Heart left ventricle (tissue), 16 donors: ENCODE measurements at regions not wholly inside any gene's neighbourhood (a gene's known extent, or its start where the extent isn't known, plus 50 kb on each side); places are given as distances from the start of the nearest gene placed in this dataset.
A peak's percentile ranks its signal among the peaks of the same experiment; 100 is the strongest.

Experiments
- ATAC-seq, 4 donors: fragments of 200-7000 bp; cut with Tn5 transposase; one replicate each; pipeline ENCODE4 v1.9.1; 2020 to 2022; ENCODE audit warnings: moderate library complexity in 4 of 4, mild to moderate bottlenecking in 3 of 4, moderate number of reproducible peaks in 1 of 4
- DNase-seq, 5 donors: peaks; one replicate each; pipeline ENCODE4 v3.0.0-alpha.2; 2020
- H3K27ac ChIP-seq, 12 donors: fragments of 200-600 bp; sonication (generic) in 4 of 12; one replicate each; pipeline versions ENCODE4 v1.5.0 to v1.8.0; 2016 to 2022; ENCODE audit warnings: mild to moderate bottlenecking in 2 of 12
- H3K27me3 ChIP-seq, 9 donors: fragments of 200-600 bp; sonication (generic) in 2 of 9; one replicate each; pipeline versions ENCODE4 v1.5.1 to v1.8.0; 2016 to 2022; ENCODE audit warnings: mild to moderate bottlenecking in 3 of 9
- H3K36me3 ChIP-seq, 9 donors: fragments of 200-600 bp; sonication (generic) in 2 of 9; one replicate each; pipeline versions ENCODE4 v1.5.0 to v1.8.0; 2018 to 2022; ENCODE audit warnings: mild to moderate bottlenecking in 2 of 9
- H3K4me1 ChIP-seq, 12 donors: fragments of 200-600 bp; sonication (generic) in 4 of 12; one replicate each; pipeline versions ENCODE4 v1.5.0 to v1.8.0; 2016 to 2022; ENCODE audit warnings: mild to moderate bottlenecking in 3 of 12
- H3K4me3 ChIP-seq, 12 donors: fragments of 200-600 bp; sonication (generic) in 4 of 12; one replicate each; pipeline versions ENCODE4 v1.5.0 to v1.8.0; 2017 to 2022; ENCODE audit warnings: mild to moderate bottlenecking in 9 of 12, moderate library complexity in 4 of 12
- H3K9me3 ChIP-seq, 12 donors: fragments of 200-600 bp; sonication (generic) in 4 of 12; one replicate each; pipeline versions ENCODE4 v1.5.0 to v1.8.0; 2016 to 2022; ENCODE audit warnings: mild to moderate bottlenecking in 1 of 12
- CTCF ChIP-seq, 12 donors: fragments of 200-600 bp; sonication (generic) in 4 of 12; IDR thresholded peaks; one replicate each; pipeline versions ENCODE4 v1.5.0 to v1.8.0; 2018 to 2022; ENCODE audit warnings: antibody characterized with exemption in 12 of 12, mild to moderate bottlenecking in 5 of 12
- POLR2A ChIP-seq, 2 donors: fragments of 450-650 bp; IDR thresholded peaks; one replicate each; pipeline ENCODE4 v1.6.1; 2017; ENCODE audit warnings: antibody characterized with exemption in 2 of 2, mild to moderate bottlenecking in 2 of 2, moderate library complexity in 2 of 2
- WGBS, 4 donors: extraction: QIAGEN DNeasy Blood & Tissue Kit in 2 of 4; methylation state at CpG; one replicate each; pipeline versions ENCODE4 v1.1.5 to v1.1.7; 2013 to 2018; 5-methylcytosine and 5-hydroxymethylcytosine counted together
- intact Hi-C, 10 donors: fragments of 100-400 bp; cut with DNase I; formaldehyde crosslinking; loops; one replicate each; pipeline versions ENCODE4 v1.11.1 to v1.14.2; 2022
- donor health status: ischemic (EF 13 %, LVEDD 7.1; RV severe dilation, severe dysfunction).
- donor health status: healthy with polysubstance abuse.
- donor health status: DM: no; HTN: yes; CAD: no.
- donor health status: DM: no; HTN: no; CAD: no.
- donor health status: ischemic (EF 25% LVEDD 6.9; RV normal size, moderate dysfunction).
- donor health status: ischemic (EF 25% LVEDD 5.7; RV mildly dilated, moderate dysfunction).
- donor health status: healthy.
- donor health status: DM: yes; HTN: yes; CAD: no.
- donor health status: ischemic (EF 35%, LVEDD 5.7; RV mildly dilated, moderate dysfunction).
- donor health status: nonischemic (EF 11% LVEDD 7.7; RV severe dilation, severe dysfunction).
- donor health status: DM: yes; HTN: yes; CAD: no.
- donor health status: PGD.
- donor health status: ischemic (EF 29% LVEDD 5.4; RV normal size, mild dysfunction).
- donor health status: nonischemic (EF 23%, LVEDD 6.1; RV moderate dilation, normal function).

GRCh38 chr3:72347819-72348319, 500.4 kb downstream of the SHQ1 start:
- peak; percentile 74 to 89 (median 84) for DNase-seq
- H3K36me3 ChIP-seq: no peaks in the 10 kb centered on the region
- H3K4me3 ChIP-seq: no peak overlapping the region
- H3K27me3 ChIP-seq: no peaks in the 10 kb centered on the region
- peak in 4 of 12 donors; percentile 9 to 30 (median 24) for TF ChIP-seq CTCF (IDR thresholded peaks at IDR 0.05)
- no peak for TF ChIP-seq POLR2A (IDR thresholded peaks at IDR 0.05)
- 27 to 46% (median 40%) methylated on average over 20 of the region's 20 CpGs for WGBS, 4 donors
- intact Hi-C loops: no loop called here
- ATAC-seq: peak in 3 of 4 donors; percentile 75 to 90 (median 79)
- H3K4me1 ChIP-seq: peaks cover 0 to 38% (median 18%) of the 10 kb centered on the region in 12 donors
- peak overlapping the region in 6 of 12 donors; percentile 9 to 45 (median 32) for H3K27ac ChIP-seq
- H3K9me3 ChIP-seq: no peaks in the 10 kb centered on the region

- H3K36me3 ChIP-seq: no peaks in the 10 kb centered on the region
- no peak for TF ChIP-seq POLR2A (IDR thresholded peaks at IDR 0.05)
- DNase-seq: peak in 2 of 5 donors; percentile 23 to 52
- intact Hi-C loops: no loop called here
- peaks cover 0 to 38% (median 18%) of the 10 kb centered on the region in 12 donors for H3K4me1 ChIP-seq
- peak in 3 of 4 donors; percentile 63 to 83 (median 63) for ATAC-seq
- H3K27me3 ChIP-seq: no peaks in the 10 kb centered on the region
- no peak overlapping the region for H3K4me3 ChIP-seq
- H3K27ac ChIP-seq: peak overlapping the region in 4 of 12 donors; percentile 4 to 37 (median 22)
- 56 to 67% (median 59%) methylated on average over 8 of the region's 8 CpGs for WGBS, 4 donors
- no peaks in the 10 kb centered on the region for H3K9me3 ChIP-seq
Measured at GRCh38 chr3:72346526-72346926, 501.7 kb downstream of the SHQ1 start.

- DNase-seq: no peak
- no peak for ATAC-seq
- Histone ChIP-seq H3K4me1 (peaks cover 0 to 38% (median 18%) of the 10 kb centered on the region in 12 donors), H3K27ac (peak overlapping the region in 4 of 12 donors; percentile 4 to 37 (median 22)), H3K9me3 (no peaks in the 10 kb centered on the region), H3K27me3 (no peaks in the 10 kb centered on the region), H3K4me3 (no peak overlapping the region), H3K36me3 (no peaks in the 10 kb centered on the region)
- intact Hi-C loops: no loop called here
- 71 to 90% (median 78%) methylated on average over 7 of the region's 7 CpGs for WGBS, 4 donors
- TF ChIP-seq CTCF (IDR thresholded peaks at IDR 0.05) (no peak), POLR2A (IDR thresholded peaks at IDR 0.05) (no peak)
Measured at GRCh38 chr3:72345980-72346379, 502.3 kb downstream of the SHQ1 start.

- Histone ChIP-seq H3K27me3 (no peaks in the 10 kb centered on the region), H3K9me3 (no peaks in the 10 kb centered on the region), H3K4me3 (no peak overlapping the region), H3K4me1 (peaks cover 0 to 38% (median 19%) of the 10 kb centered on the region in 12 donors), H3K27ac (no peak overlapping the region), H3K36me3 (no peaks in the 10 kb centered on the region)
- intact Hi-C loops: no loop called here
- 86 to 90% (median 87%) methylated on average over 7 of the region's 7 CpGs for WGBS, 4 donors
- DNase-seq (no peak), ATAC-seq (no peak)
- TF ChIP-seq POLR2A (IDR thresholded peaks at IDR 0.05) (no peak), CTCF (IDR thresholded peaks at IDR 0.05) (no peak)
Measured at GRCh38 chr3:72345237-72345878, 502.9 kb downstream of the SHQ1 start.
